OCI-LY7 (cell line): ENCODE measurements at regions not wholly inside any gene's neighbourhood (a gene's known extent, or its start where the extent isn't known, plus 50 kb on each side); places are given as distances from the start of the nearest gene placed in this dataset.

ENCODE experiments used
- BruUV-seq: library from RNA; stranded (reverse); fragments of 400-500 nt; replicated peaks from 2 replicates; lab custom pipeline; 2021; lab: Mats Ljungman, UMichigan
- CTCF ChIA-PET: fragments of 300-600 bp; sonication (Branson Sonifier 250); formaldehyde crosslinking; loops from one replicate; lab custom pipeline; 2022; ENCODE audit warnings: antibody characterized with exemption; ENCODE audit not compliant: unreplicated experiment; lab: Charles Lee
- POLR2A ChIA-PET: fragments of 300-600 bp; sonication (Branson Sonifier 250); formaldehyde crosslinking; loops from one replicate; lab custom pipeline; 2022; ENCODE audit warnings: antibody characterized with exemption; lab: Charles Lee
- DNase-seq: peaks from one replicate; pipeline ENCODE4 v3.0.0-alpha.2; 2015; ENCODE audit warnings: low spot score
- H2AFZ ChIP-seq: fragments of 200-600 bp; sonication (generic), shearing (Covaris generic); 2 replicates; pipeline ENCODE4 v1.6.1; 2014; ENCODE audit warnings: mild to moderate bottlenecking, antibody characterized with exemption, low read length, moderate library complexity
- H3K27ac ChIP-seq: fragments of 200-600 bp; sonication (generic); 2 replicates; pipeline ENCODE4 v1.5.1; 2014; ENCODE audit warnings: mixed run types, low read depth, mild to moderate bottlenecking, moderate library complexity, low read length, inconsistent platforms; ENCODE audit not compliant: poor library complexity, severe bottlenecking
- H3K36me3 ChIP-seq: fragments of 200-600 bp; sonication (generic); 2 replicates; pipeline ENCODE4 v1.6.1; 2014; ENCODE audit warnings: mild to moderate bottlenecking, antibody characterized with exemption, low read length, moderate library complexity, mixed read lengths; ENCODE audit not compliant: insufficient read depth
- H3K4me1 ChIP-seq: fragments of 200-600 bp; sonication (generic); 2 replicates; pipeline ENCODE4 v1.5.1; 2014; ENCODE audit warnings: mild to moderate bottlenecking, low read length; ENCODE audit not compliant: insufficient read depth, poor library complexity, severe bottlenecking
- H3K4me2 ChIP-seq: fragments of 200-600 bp; sonication (generic); 2 replicates; pipeline ENCODE4 v1.6.1; 2014; ENCODE audit warnings: mild to moderate bottlenecking, low read length
- H3K4me3 ChIP-seq: fragments of 200-600 bp; sonication (generic); 2 replicates; pipeline ENCODE4 v1.5.1; 2014; ENCODE audit warnings: mild to moderate bottlenecking, low read depth, low read length; ENCODE audit not compliant: poor library complexity, severe bottlenecking
- H3K79me2 ChIP-seq: fragments of 200-600 bp; sonication (generic); 2 replicates; pipeline ENCODE4 v1.6.1; 2016; ENCODE audit warnings: low read depth, mild to moderate bottlenecking, low read length, moderate library complexity, mixed read lengths; ENCODE audit not compliant: insufficient read depth
- H3K9me2 ChIP-seq: fragments of 200-600 bp; sonication (generic); 2 replicates; pipeline ENCODE4 v1.6.1; 2016; ENCODE audit warnings: mild to moderate bottlenecking, low read length, mixed read lengths; ENCODE audit not compliant: insufficient read depth
- H3K9me3 ChIP-seq: fragments of 200-600 bp; sonication (generic); 2 replicates; pipeline ENCODE4 v1.6.1; 2014; ENCODE audit warnings: mild to moderate bottlenecking, mixed run types, low read length, mixed read lengths
- H4K20me1 ChIP-seq: fragments of 200-600 bp; sonication (generic); 2 replicates; pipeline ENCODE4 v1.6.1; 2014; ENCODE audit warnings: mild to moderate bottlenecking, antibody characterized with exemption, low read length, moderate library complexity, mixed read lengths; ENCODE audit not compliant: insufficient read depth
- CTCF ChIP-seq: fragments of 200-600 bp; sonication (generic); conservative IDR thresholded peaks from 2 replicates; pipeline ENCODE4 v1.5.1; 2014; ENCODE audit warnings: mild to moderate bottlenecking, antibody characterized with exemption, low read length, moderate library complexity, mixed read lengths
- EZH2phosphoT487 ChIP-seq: fragments of 200-600 bp; sonication (generic); IDR thresholded peaks from 2 replicates; pipeline ENCODE4 v1.6.1; 2018; ENCODE audit warnings: low read depth, borderline replicate concordance, mild to moderate bottlenecking, mixed run types, antibody characterized with exemption, low read length, moderate library complexity, mixed read lengths
- intact Hi-C: fragments of 100-400 bp; cut with micrococcal nuclease; formaldehyde crosslinking; loops from one replicate; pipeline ENCODE4 v1.10.0; 2022; ENCODE audit not compliant: unreplicated experiment

DNA sequence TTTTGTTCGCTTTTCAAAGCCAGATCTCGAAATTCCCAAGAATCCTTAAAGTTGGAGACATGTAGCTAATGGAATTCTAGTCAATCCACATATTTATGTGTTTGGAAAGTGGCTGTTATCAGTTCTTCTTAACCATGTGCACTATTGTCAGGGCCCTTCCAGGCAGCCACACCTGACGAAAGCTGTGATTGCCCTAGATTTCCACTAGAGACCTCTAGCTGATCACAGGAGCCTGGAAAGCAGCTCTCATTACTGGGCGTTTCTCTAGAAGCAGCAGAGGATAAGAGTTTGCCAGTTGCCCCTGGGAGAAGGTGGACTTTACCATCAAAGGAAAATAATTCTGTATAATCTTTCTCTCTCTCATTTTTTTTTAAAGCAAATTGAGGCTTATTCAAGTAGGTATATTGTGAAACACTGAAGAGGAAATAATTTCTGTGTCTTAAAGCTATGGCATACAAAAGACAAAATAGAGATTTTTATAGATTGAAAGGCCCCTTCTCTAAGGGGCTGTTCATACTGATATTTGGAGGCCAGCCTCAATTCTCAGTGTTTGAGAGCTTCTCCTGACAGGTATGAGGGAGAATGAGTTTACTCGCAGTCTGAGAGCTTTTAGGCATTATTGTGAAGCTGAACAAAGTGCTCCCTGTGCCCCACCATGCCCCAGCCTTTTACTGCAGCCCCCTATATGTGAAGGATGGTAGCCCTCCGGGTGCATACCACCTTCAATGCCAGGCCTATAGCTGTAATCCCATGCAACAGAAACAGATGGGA lies 405.4 kb upstream of the ACTBL2 start:
- no peak overlapping the region for H3K4me2 ChIP-seq
- H3K4me3 ChIP-seq: no peak overlapping the region
- no peaks in the 10 kb centered on the region for H3K9me3 ChIP-seq
- no peaks in the 10 kb centered on the region for H4K20me1 ChIP-seq
- intact Hi-C loops: no loop called here
- peak; percentile 4 for DNase-seq
- H3K79me2 ChIP-seq: no peaks in the 10 kb centered on the region
- H3K4me1 ChIP-seq: no peaks in the 10 kb centered on the region
- peak; percentile 47 for TF ChIP-seq CTCF
- TF ChIP-seq EZH2phosphoT487: no peak
- no peak overlapping the region for H2AFZ ChIP-seq
- POLR2A ChIA-PET: interaction anchor here (0.5 to 0.6 kb wide), 3 partner anchors 8 to 144 kb away, joined by 3 to 5 read pairs (median 4); no protein-coding TSS in a partner anchor
- BruUV-seq: no TSS peak
- H3K27ac ChIP-seq: no peak overlapping the region
- H3K36me3 ChIP-seq: no peaks in the 10 kb centered on the region
- CTCF ChIA-PET: interaction anchor here (0.6 kb wide), 1 partner anchor 1058 kb away, joined by 3 read pairs; no protein-coding TSS in a partner anchor
- no peaks in the 10 kb centered on the region for H3K9me2 ChIP-seq

- DNase-seq: no peak
- Histone ChIP-seq H3K4me1 (no peaks in the 10 kb centered on the region), H3K4me2 (no peak overlapping the region), H4K20me1 (no peaks in the 10 kb centered on the region; the same call in 1 of the 2 replicates), H3K79me2 (no peaks in the 10 kb centered on the region), H2AFZ (no peak overlapping the region), H3K27ac (no peak overlapping the region), H3K9me2 (no peaks in the 10 kb centered on the region), H3K4me3 (no peak overlapping the region), H3K9me3 (no peaks in the 10 kb centered on the region), H3K36me3 (no peaks in the 10 kb centered on the region)
- POLR2A ChIA-PET: no interaction called here
- CTCF ChIA-PET: no interaction called here
- intact Hi-C loops: no loop called here
- TF ChIP-seq EZH2phosphoT487: no peak
- TF ChIP-seq CTCF: no peak
- BruUV-seq: no TSS peak
These were observed 401.9 kb upstream of the ACTBL2 start for GRCh38 chr5:57884346-57885102.
